Endothelial cell of umbilical vein (primary cell): ENCODE measurements at regions not wholly inside any gene's neighbourhood (a gene's known extent, or its start where the extent isn't known, plus 50 kb on each side); places are given as distances from the start of the nearest gene placed in this dataset.

Source experiments
- CTCF ChIP-seq, 2 donors: IDR thresholded peaks; 1 replicate in 1 of 2; 2 replicates in 1 of 2; pipeline ENCODE4 v1.5.1; 2011; ENCODE audit warnings: low read length in 2 of 2, mild to moderate bottlenecking in 2 of 2, moderate library complexity in 2 of 2, control low read depth in 1 of 2, inconsistent platforms in 1 of 2, low read depth in 1 of 2; ENCODE audit not compliant: insufficient read depth in 1 of 2; ENCODE audit errors: extremely low read depth in 1 of 2
- POLR2A ChIP-seq: IDR thresholded peaks from 2 replicates; pipeline ENCODE4 v1.6.1; 2012; ENCODE audit warnings: low read depth, mild to moderate bottlenecking, control low read depth, low read length

GRCh38 chr6:164345327-164345726 is 930.8 kb downstream of the QKI start:
- no peak for TF ChIP-seq CTCF (IDR thresholded peaks at IDR 0.05; ENCODE audit: extremely low read depth in 1 of 2, insufficient read depth in 1 of 2, low read depth in 1 of 2, low read length in 2 of 2)
- no peak for TF ChIP-seq POLR2A
